GM19023 (cell line): ENCODE measurements at regions not wholly inside any gene's neighbourhood (a gene's known extent, or its start where the extent isn't known, plus 50 kb on each side); places are given as distances from the start of the nearest gene placed in this dataset.

Experiments
- ATAC-seq: cut with Tn5 transposase; IDR thresholded peaks from one replicate; pipeline ENCODE4 v1.9.1; 2021; ENCODE audit warnings: mild to moderate bottlenecking, moderate library complexity; ENCODE audit not compliant: unreplicated experiment

DNA sequence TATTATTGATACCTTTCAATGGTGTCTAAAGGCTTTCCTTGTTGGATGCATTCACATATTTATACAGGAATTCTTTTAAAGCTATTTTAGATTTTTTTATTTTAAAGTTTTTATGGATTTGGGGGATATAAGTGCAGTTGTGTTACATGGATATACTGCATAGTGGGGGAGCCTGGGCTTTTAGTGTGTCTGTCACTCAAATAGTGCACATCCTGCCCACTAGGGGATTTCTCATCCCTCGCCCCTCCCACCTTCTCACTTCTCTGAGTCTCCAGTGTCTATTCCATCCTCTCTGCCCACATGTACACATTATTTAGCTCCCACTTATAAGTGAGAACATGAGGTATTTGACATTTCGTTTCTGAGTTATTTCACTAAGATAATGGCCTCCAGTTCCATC lies 154.0 kb upstream of the MKI67 start:
- ATAC-seq = no peak

DNA sequence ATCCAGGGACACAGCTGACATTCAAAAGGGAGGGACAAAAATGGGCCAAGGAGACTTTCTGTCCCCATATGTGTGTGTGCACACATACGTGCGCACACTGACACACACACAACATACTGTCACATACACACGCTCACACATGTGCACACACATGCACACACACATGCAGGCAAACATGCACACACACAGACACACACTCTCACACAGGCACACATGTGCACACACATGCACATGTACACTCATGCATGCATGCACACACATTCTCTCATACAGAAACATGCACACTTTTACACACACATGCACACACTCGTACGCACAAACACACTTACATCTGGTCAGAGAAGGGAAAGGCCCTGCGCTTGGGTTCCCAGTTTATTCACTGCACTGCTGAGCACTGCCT lies 155.1 kb upstream of the MKI67 start:
- ATAC-seq = no peak

DNA sequence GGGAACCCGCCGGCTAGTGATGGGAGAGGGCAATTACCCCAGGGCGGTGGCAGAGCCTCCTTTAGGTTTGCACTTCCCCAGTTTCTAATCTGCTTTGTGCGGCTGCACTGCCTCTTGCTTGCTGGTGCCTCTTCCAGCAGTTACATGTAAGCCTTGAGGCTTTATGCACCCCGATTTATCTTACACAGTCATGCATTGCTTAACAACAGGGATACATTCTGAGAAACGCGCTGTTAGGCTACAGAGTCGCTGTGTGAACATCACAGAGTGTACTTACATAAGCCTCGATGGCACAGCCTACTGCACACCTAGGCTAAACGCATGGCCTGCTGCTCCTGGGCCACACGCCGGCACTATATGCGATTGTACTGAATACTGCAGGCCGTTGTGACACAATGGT lies 155.6 kb upstream of the MKI67 start:
- ATAC-seq = no peak

DNA sequence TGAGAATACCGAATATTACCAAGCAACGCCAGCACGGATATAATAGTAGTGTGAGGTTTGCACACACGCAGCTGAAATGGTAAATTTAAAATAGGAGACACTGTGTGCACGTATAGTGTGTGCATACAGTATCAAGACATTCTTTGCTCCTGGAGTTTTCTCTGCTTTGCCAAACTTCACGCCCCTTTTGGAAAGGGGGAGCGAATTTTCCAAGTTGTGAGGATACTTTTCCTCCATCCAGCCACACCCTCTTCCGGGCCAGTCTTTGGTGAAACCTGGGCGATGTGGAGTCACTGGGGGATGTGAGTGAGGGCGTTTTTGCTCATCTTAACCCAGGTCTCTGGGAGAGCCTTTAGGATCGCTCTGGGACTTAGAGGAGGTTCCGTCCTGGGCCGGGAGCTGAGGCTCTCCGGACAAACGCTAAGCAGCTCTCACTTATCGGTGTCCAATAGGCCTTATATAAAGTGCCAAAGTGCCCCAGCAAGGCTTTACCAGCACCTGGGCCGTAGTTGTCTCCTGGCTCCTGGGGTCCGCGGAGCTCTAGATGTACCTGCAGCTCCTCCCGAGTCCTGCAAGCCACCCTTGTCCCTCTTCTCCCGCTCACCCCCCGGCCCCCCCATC lies 160.0 kb upstream of the MKI67 start:
- no peak for ATAC-seq

DNA sequence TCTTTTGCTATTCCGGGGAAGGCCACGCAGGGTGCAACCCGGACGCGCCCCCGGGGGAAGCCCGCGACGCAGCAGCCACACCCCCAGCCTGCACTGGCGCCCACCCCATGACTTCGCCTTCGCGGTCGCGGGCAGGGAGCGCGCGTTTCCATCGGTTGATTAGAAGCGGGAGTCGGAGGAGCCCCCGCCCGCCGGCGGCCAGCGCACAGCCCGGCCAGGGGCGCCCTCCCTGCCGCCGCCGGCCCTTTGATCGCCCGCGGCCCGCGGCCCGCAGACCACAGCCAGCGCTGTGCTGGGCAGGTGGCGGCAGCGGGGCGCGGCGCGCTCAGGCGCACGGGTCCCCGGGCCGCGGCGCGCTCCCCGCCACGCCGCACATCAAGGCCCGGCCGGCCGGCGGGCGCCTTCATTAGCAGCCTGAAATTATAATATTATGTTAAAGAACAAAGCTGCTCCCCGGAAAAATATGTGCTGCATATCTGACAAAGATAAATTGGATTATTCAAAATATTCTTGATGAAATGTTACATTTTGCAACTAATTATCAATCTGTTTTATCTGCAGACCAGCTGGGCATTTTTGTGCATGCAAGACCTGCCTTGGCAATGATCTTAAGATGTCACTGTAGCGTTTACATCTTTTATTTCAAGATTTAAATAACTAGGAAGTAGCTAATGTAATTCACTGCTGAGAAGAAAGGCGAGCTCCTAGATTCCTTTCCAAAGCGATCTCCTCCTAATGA lies 160.7 kb upstream of the MKI67 start:
- ATAC-seq = no peak

DNA sequence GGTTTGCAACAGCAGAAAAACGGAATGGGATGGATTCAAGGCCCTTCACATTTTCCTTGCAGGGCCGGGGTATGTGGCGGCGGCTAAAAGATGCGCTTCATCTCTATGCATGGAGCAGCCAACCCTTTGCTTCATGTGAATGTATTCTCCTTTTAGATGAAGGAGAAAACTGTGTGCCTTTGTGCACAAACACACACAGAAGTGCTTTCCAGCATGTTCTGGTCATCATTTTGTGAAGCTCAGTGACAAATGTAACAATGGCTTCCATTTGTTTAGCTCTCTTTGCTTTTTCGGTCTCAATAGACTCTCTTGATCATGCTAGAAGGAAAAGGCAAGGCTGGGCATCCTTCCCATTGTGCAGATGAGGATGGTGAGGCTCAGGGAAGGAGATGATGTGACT lies 161.7 kb upstream of the MKI67 start:
- no peak for ATAC-seq

DNA sequence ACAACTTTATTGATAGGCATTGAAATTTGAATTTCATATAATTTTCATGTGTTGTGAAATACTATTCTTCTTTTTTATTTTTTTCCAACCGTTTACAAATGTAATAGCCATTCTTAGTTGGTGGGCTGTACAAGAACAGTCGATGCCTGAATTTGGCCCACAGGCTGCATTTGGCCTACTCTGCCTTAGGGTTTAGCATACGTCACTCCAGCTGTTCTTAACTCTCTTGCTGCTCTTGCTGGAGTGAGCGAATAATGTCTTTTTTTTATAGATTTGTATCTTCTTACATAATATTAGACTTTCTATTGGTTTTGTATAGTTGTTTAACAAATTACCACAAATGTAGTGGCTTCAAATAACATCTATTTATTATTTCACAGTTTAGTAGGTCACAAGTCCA lies 163.4 kb upstream of the MKI67 start:
- ATAC-seq = no peak

DNA sequence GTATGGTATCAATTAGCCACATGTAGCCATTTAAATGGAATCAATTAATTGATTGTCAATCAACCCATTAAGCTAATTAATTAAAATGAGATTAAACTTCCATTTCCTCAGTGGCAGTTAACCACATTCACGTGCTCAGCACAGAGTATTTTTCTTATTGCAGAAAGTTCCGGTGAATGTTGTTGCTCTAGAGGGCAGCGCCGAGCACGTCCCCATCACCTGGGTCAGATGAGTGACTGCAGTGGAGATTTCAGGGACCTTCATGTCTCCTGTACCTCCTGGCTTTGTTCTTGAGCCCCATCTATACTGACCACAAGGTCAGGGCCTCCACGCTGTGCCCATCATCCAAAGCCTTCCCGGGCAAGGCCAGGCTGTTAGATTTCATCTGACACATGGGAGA lies 168.8 kb upstream of the MKI67 start:
- no peak for ATAC-seq

DNA sequence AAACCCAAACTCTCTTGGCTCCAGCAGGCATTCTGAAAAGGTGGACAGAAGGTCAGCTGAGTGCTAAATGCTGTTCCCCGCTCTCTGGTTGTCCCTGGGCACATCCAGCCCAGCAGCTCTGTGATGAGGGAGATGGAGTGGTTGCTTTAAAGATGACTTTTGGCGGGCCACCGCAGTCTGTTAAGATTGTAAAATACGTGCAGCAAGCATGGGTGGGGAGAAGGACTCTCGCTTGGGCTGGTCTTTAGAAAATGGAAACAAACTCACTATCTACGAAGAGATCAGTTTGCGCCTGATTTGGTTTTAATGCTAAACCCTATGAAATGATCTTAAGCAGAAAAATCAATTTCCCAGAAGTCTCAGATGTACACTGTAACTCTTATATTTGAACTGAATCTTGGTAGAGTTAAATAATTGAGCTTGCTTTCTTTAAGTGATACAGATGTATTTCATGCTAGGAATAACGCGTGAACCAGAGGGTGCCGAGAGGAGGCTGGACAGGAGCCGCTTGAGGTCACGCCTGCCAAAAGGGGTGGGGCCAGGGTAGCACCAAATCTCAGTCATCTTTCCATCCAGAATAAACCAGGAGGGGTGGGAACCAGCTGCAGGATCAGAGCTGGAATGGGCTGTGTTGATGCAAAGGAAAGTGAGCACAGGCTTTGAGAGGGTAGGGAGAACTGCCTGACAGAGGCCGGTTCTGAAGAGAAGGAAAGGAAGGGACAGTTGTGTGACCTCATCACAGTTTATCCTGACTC lies 170.2 kb upstream of the MKI67 start:
- no peak for ATAC-seq

DNA sequence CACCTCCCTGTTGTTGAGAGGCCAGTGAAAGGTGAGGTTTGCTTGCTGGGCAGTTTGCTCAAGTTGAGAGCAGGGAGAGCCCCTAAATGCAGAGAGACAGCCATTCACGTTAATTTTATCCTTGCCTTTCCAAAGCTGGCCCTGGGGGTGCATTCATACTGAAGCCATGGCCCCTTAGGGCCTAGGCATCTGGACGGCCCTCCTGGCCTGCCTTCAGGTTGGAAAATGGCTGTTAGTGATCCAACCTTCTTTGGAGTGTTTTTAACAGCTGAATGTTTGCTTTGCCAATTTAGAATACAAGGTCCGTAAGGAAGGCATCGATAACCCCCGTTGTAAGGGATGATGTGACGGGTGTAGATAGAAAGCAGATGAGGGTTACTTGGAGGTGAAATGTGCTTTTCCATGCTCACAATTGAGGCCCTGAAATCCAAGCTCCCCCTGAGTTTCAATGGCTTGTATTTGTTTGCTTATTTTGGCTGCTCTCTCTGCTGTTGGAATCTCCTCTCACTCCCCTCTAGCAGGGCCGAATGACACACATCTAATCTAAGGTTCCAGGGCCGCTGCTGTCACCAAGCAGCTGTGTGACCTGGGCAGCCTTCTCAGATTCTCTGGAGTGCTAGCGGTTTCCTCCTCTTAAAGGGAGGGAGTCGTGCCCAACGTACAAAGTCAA lies 171.6 kb upstream of the MKI67 start:
- no peak for ATAC-seq

DNA sequence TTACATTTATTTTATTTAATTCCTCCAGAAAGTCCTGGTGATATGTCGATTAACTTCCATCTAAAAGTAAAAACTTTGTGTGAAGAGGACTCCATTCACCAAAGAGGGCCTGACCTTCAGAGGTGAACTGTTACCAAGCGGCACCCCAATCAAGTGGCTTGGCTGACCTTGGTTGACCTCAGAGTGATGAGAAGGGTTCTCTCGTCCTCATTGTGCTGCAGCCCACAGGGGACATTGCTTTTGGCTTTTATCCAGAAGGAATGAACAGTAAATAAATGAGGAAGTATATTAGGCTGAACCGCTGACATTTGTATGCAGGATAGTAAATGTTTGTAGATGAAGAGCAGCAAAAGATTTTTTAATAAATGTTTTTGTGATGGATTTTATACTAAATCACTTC lies 172.4 kb upstream of the MKI67 start:
- ATAC-seq = no peak

DNA sequence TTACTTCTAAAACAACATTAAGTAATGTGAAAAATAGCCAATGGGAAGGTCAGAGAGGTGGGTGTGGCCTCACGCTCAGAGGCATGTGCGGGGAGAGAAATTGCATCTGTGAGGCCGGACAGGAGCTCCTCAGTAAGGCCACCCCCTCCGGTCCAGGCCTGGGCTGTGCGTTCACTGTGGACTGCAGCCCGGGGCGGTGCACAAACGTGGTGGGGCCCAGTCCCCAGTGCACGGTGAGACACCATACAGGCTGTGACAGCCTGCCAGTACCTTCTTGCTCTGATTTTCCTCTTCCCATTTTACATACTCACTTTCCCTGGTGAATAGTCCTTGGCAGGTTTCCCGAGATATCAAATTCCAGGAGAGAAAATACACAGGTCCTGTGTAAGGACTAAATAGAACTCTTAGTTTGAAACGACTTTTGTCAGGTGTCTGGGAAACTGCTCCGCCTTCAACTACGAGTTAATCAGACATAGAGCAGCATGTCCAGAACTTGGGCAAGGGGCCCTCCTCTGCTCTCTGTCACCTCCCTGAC lies 174.1 kb upstream of the MKI67 start:
- ATAC-seq = no peak

DNA sequence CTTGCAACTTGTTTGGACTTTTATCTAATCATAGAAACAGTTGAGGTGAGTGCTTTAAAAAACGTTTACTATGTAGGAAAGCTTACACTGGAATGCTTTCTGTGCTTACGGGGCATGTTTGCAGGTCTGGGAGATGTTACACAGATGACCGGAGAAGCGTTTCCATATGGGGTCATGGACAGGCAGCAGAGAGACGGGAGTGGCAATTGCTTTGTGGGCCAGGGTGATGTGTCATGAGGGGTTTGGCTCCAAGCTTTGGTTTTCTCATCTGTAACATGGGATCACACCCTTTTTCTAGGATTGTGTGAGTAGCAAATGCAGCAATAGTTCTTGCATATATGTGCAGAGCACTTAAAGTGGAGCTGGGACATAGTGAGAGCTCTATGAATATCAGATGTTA lies 174.8 kb upstream of the MKI67 start:
- ATAC-seq = no peak

DNA sequence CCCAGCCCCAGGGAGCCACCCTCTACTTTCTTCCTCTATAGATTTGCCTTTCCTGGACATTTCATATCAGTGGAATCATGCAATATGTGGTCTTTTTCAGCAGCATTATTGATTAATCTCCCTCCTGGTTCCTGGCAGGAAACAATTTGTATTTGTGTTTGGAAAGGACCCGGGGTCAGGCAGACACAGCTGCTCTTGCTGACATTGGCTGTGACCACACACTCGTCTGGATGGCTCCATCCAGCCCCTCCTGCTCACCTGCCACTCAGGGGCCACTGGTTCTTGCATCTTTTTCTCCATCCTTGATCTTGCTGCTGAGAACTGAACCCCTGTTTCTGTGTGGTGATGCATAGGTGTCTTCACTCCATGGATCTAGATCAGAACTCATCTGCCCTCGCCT lies 176.6 kb upstream of the MKI67 start:
- ATAC-seq = no peak

DNA sequence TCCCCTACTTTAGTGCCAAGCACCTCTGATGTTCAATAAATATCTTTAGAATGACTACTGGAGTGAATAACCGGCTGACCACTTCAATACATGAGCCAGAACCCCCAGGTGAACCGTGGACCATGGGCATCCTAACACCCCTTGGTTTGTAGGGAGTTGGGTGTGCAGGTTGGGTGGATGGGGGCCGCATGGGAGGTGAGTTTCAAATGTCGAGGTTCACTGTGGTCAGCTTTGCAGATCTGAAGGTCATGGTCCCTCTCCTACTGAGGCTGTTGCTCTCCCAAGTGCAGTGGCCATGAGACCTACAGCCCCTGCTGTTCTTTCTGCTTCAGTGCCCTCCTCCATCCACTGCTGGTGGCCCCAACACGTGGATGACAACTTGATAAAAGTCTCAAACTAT lies 178.0 kb upstream of the MKI67 start:
- no peak for ATAC-seq

DNA sequence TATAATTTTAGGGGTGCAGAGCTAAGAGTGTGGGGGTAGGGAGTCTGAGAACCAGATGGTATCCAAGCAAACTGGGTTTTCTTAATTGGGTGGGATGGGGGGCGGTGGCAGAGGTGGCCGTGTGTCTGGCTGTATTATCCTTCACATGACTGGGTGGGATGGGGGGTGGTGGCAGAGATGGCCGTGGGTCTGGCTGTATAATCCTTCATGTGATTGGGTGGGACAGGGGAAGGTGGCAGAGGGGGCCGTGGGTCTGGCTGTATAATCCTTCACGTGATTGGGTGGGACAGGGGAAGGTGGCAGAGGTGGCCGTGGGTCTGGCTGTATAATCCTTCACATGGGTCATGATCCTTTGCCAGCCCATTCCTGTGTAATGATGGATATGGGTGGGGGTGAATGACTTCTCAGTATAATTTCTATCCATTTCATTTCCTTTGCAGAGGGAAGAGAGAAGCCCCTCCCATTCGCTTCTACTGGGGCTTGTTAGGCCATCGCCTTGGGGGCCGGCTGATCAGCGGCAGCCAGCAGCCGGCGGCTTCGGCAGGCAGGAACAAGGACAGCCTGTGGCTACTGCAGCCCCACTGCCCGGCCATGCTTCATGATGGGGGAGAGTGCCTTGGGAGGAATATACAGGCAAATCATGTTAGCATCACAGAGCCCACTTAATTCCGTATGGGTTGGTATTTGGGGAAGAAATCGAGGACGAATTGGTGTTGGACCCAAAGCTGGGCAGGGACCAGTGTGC lies 179.6 kb upstream of the MKI67 start:
- no peak for ATAC-seq

DNA sequence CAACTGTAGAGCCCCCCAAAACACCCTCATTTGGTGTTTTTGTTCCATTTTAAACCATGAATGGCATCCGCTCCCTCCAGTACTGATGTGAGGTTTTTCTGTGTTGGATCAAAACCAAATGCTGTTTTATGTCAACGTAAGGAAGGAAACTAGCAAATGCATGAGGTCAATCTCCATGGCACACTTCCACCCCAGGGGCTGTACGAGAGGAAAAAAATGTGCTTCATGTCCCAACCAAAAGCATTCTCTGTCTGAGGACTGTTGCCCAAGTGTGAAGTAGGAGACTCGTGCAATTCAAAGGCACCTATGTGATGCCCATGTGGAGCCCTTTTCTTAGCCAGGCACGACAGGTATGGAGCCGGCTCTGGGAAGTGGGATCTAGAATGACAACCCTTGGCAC lies 180.3 kb upstream of the MKI67 start:
- ATAC-seq = no peak

DNA sequence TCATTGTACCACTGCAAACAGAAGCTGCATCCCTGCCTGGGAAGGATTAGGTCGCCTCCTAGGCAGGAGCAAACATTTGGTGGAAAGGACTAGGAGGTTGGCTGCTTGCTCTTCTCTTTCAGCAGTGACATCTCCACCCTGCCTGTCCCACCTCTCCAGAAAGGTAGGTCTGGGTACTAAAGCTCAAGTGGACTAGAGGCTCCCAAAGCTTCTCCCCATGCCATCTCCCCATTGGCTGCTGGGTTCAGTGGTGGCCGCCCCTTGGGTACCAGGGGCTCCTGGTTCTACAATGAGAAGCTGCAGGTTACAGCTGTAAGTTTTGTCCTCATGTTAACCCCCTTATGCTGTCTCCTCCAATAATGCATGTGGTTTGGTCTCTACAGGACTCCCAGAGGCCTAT lies 180.7 kb upstream of the MKI67 start:
- no peak for ATAC-seq

DNA sequence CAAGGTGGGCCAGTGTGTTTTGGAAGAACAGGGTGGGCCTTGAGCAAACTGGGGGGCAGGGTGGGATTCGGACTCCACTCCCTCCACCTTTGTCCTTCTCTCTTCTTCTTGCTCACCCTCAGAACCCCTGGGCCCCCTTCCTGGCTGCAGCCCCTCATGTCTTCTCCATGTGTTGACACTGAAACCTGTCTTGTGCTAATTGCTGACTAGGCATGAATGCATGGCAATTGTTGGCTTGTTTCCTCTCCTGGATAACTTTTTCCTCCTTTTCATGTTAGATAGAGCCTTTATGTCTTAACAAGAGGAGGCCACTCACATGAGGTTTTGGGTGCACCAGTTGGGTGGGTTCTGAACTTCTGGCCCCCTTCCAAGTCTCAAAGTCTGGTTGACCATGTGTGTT lies 181.6 kb upstream of the MKI67 start:
- ATAC-seq = no peak

DNA sequence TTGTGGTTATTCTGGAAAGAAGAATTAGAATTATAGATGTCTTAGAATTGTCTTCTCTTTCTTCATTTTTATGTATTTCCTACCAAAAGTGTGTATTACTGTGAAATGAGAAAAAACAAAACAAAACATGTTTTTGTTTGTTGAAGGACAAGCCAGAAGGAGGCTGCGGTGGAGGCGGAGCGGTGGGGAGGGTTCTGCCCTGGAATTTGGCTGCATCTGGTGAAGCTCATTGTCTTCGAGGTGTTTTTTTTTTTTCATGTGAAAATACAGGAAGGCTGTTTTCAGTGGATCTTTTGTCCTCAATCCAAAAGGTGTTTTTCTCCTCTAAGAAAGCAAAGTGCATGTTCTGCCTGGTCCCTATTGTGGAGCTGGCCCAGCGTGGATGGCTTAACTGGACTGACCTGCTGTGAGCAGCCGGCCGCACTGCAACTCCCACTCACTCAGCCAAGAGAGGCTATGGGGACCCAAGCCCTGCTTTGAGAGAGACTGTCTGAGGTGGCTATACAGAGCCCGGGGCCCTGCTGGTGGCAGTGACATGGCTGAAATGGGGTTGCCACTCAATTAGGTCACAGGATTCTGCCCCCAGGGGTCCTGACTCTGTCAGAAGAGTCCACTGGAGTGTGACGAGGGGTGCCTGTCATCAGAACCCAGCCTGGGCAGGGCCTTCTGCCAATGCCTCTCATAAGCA lies 184.9 kb upstream of the MKI67 start:
- no peak for ATAC-seq
